GM12874 (cell line): ENCODE measurements at regions not wholly inside any gene's neighbourhood (a gene's known extent, or its start where the extent isn't known, plus 50 kb on each side); places are given as distances from the start of the nearest gene placed in this dataset.
A peak's percentile ranks its signal among the peaks of the same experiment; 100 is the strongest.

Experiments used
- TF ChIP-seq, protein P1 (sequence below): IDR thresholded peaks from 2 replicates; pipeline ENCODE4 v1.5.1; 2011; ENCODE audit warnings: low read depth, mild to moderate bottlenecking, control low read depth, low read length, moderate library complexity; ENCODE audit not compliant: insufficient read depth

GRCh38 chr7:67361150-67361549, 364.5 kb downstream of the TYW1 start:
- TF ChIP-seq, protein P1, sequence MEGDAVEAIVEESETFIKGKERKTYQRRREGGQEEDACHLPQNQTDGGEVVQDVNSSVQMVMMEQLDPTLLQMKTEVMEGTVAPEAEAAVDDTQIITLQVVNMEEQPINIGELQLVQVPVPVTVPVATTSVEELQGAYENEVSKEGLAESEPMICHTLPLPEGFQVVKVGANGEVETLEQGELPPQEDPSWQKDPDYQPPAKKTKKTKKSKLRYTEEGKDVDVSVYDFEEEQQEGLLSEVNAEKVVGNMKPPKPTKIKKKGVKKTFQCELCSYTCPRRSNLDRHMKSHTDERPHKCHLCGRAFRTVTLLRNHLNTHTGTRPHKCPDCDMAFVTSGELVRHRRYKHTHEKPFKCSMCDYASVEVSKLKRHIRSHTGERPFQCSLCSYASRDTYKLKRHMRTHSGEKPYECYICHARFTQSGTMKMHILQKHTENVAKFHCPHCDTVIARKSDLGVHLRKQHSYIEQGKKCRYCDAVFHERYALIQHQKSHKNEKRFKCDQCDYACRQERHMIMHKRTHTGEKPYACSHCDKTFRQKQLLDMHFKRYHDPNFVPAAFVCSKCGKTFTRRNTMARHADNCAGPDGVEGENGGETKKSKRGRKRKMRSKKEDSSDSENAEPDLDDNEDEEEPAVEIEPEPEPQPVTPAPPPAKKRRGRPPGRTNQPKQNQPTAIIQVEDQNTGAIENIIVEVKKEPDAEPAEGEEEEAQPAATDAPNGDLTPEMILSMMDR, result no peak

DNA sequence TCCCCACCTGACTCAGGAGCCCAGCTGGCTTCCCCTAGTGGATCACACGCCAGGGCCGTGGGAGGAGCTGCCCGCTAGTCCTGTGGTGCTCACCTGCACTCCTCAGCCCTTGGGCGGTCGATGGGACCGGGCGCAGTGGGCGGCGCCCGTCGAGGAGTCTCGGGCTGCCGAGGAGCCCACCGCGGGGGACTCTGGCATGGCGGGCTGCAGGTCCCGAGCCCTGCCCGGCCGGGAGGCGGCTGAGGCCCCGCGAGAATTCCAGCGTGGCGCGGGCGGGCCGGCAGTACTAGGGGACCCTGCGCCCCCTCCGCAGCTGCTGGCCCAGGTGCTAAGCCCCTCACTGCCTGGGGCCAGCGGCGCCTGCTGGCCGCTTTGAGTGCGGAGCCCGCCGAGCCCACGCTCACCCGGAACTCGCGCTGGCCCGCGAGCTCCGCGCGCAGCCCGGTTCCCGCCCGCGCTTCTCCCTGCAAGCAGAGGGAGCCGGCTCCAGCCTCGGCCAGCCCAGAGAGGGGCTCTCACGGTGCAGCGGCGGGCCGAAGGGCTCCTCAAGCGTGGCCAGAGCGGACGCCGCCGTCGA, 367.9 kb downstream of the TYW1 start:
- TF ChIP-seq, protein P1, result no peak

DNA sequence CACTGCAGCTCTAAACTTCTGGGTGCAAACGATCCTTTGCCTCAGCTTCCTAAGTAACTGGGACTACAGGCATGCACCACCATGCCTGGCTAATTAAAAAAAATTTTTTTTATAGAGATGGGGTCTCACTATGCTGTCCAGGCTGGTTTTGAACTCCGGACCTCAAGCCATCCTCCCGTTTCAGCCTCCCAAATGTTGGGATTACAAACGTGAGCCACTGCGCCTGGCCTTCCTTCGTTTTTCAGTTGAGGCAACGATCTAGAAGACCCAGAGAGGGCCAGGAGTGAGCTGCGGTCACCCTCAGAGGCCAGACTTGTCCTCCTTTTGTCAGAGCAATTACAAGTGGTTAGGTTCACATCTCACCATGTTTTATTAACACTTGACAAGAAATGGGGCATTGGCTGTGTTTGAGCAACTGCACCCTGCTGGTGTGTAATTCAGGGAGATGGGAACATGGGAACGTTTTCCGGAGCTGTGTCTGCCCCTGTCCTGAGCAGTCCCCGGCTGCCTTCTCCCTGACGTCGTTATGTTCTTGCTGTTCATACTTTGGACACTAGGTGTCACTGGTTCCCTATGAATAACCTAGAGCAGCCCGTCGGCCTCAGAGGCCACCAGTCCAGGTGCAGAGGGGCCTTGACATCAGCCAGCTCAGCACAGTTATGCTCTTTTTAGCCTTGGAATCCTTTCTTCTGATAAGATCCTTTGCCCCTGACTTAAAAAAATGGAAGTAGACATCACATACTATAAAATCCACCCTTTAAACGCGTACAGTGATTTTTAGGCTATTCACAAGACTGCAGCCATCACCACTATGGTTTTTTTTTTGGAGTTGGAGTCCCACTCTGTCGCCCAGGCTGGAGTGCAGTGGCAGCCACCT, 375.0 kb downstream of the TYW1 start:
- TF ChIP-seq, protein P1, result peak; percentile 72

- TF ChIP-seq, protein P1, result no peak
Observed at GRCh38 chr7:67375427-67375826, 378.8 kb downstream of the TYW1 start.

GRCh38 chr7:67377939-67378862, 381.6 kb downstream of the TYW1 start:
- TF ChIP-seq, protein P1, result peak; percentile 96

- TF ChIP-seq, protein P1, result no peak
Observed at GRCh38 chr7:67380326-67380725, 383.7 kb downstream of the TYW1 start.

DNA sequence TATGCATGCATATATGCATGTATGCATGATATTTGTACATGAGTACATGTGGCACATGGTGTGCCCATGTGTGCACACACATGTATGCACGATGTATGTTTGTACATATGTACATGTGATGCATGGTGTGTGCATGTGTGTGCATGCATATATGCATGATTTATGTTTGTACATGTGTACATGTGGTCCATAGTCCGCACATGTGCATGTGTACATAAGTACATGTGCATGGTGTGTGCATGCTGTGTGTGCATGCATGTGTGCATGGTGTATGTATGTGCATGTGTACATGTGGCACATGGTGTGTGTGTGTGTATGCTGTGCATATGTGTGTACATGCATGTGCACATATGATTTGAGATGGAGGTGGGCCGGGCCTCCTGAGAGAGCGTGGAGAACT, 384.2 kb downstream of the TYW1 start:
- TF ChIP-seq, protein P1, result no peak
